H1 (cell line): ENCODE measurements at regions not wholly inside any gene's neighbourhood (a gene's known extent, or its start where the extent isn't known, plus 50 kb on each side); places are given as distances from the start of the nearest gene placed in this dataset.

Source experiments
- CTCF ChIA-PET: fragments of 300-600 bp; sonication (Branson Sonifier 250); formaldehyde crosslinking; loops from one replicate; lab custom pipeline; 2021; ENCODE audit not compliant: partially characterized antibody; lab: Charles Lee
- POLR2A ChIA-PET: fragments of 300-600 bp; sonication (Branson Sonifier 250); formaldehyde crosslinking; loops from one replicate; lab custom pipeline; 2021; ENCODE audit warnings: inconsistent platforms; ENCODE audit not compliant: partially characterized antibody; lab: Charles Lee
- DNase-seq, 2 experiments: peaks; one replicate each; pipeline versions ENCODE4 v3.0.0 to v3.0.0-alpha.2; 2010 to 2022; ENCODE audit warnings: low spot score in 2 of 2, low read depth in 1 of 2, mixed read lengths in 1 of 2
- FAIRE-seq: peaks from 2 replicates; lab custom pipeline; 2011; peaks lifted over from hg19 to GRCh38; lab: Jason Lieb, UNC
- H2AFZ ChIP-seq: 2 replicates; pipeline ENCODE4 v1.8.1; 2012; ENCODE audit warnings: low read length, inconsistent platforms
- H2AK5ac ChIP-seq: 2 replicates; pipeline ENCODE4 v1.6.1; 2013; ENCODE audit warnings: low read depth, low read length
- H2BK120ac ChIP-seq: replicated peaks from 2 replicates; pipeline ENCODE3; 2013; ENCODE audit warnings: low read depth, low read length, inconsistent platforms
- H2BK12ac ChIP-seq: 2 replicates; pipeline ENCODE4 v1.6.1; 2013; ENCODE audit warnings: low read depth, low read length
- H2BK15ac ChIP-seq: 2 replicates; pipeline ENCODE4 v1.6.1; 2013; ENCODE audit warnings: low read length
- H2BK20ac ChIP-seq: 2 replicates; pipeline ENCODE4 v1.6.1; 2013; ENCODE audit warnings: low read length
- H2BK5ac ChIP-seq: 2 replicates; pipeline ENCODE4 v1.6.1; 2013; ENCODE audit warnings: low read depth, low read length
- H3K14ac ChIP-seq: 2 replicates; pipeline ENCODE4 v1.6.1; 2013; ENCODE audit warnings: inconsistent platforms; ENCODE audit not compliant: insufficient read length
- H3K18ac ChIP-seq: 2 replicates; pipeline ENCODE4 v1.6.1; 2013; ENCODE audit warnings: low read length; ENCODE audit errors: extremely low read depth
- H3K23ac ChIP-seq: 2 replicates; pipeline ENCODE4 v1.6.1; 2013; ENCODE audit warnings: inconsistent platforms; ENCODE audit not compliant: insufficient read length
- H3K23me2 ChIP-seq: 2 replicates; pipeline ENCODE4 v1.6.1; 2013; ENCODE audit warnings: low read depth, low read length
- H3K27ac ChIP-seq: 2 replicates; pipeline ENCODE4 v1.6.1; 2011; ENCODE audit warnings: low read depth, low read length, inconsistent platforms
- H3K27me3 ChIP-seq, 4 experiments: replicated peaks in 1 of 4; 1 replicate in 1 of 4; 2 replicates in 3 of 4; pipeline versions ENCODE4 v1.6.1 to v1.8.1; 2011 to 2013; ENCODE audit warnings: low read length in 3 of 4, mild to moderate bottlenecking in 3 of 4, inconsistent platforms in 2 of 4, mixed read lengths in 2 of 4, moderate library complexity in 1 of 4; ENCODE audit not compliant: control insufficient read depth in 3 of 4, insufficient read depth in 3 of 4; ENCODE audit errors: extremely low read depth in 1 of 4
- H3K36me3 ChIP-seq, 4 experiments: 2 replicates each; pipeline versions ENCODE4 v1.6.1 to v1.8.1; 2011 to 2013; ENCODE audit warnings: mild to moderate bottlenecking in 4 of 4, low read length in 3 of 4, moderate library complexity in 2 of 4, control low read depth in 1 of 4, inconsistent platforms in 1 of 4; ENCODE audit not compliant: insufficient read depth in 4 of 4, control insufficient read depth in 2 of 4
- H3K4ac ChIP-seq: replicated peaks from 2 replicates; pipeline ENCODE3; 2013; ENCODE audit warnings: low read length, low read depth, mixed read lengths, inconsistent platforms; ENCODE audit not compliant: insufficient read length
- H3K4me1 ChIP-seq, 4 experiments: replicated peaks in 1 of 4; 1 replicate in 1 of 4; 2 replicates in 3 of 4; pipeline versions ENCODE4 v1.6.1 to v1.8.1; 2011 to 2013; ENCODE audit warnings: low read length in 3 of 4, inconsistent platforms in 2 of 4, mixed read lengths in 1 of 4; ENCODE audit not compliant: insufficient read depth in 4 of 4, control insufficient read depth in 3 of 4
- H3K4me2 ChIP-seq, 2 experiments: 2 replicates each; pipeline versions ENCODE4 v1.6.1 to v1.8.1; 2011 to 2013; ENCODE audit warnings: low read depth in 2 of 2, low read length in 2 of 2, control low read depth in 1 of 2, inconsistent platforms in 1 of 2, mild to moderate bottlenecking in 1 of 2; ENCODE audit not compliant: insufficient read depth in 1 of 2
- H3K4me3 ChIP-seq, 4 experiments: fragments of 200-600, 300-600 bp in 1 of 4; sonication (generic), shearing (Covaris generic), sonication (Bioruptor Twin) in 1 of 4; 2 replicates each; pipeline versions ENCODE4 v1.5.1 to v1.8.1; 2011 to 2016; ENCODE audit warnings: low read length in 4 of 4, low read depth in 3 of 4, control low read depth in 2 of 4, inconsistent platforms in 2 of 4, mild to moderate bottlenecking in 2 of 4, mixed read lengths in 1 of 4, moderate library complexity in 1 of 4; ENCODE audit not compliant: insufficient read depth in 2 of 4; ENCODE audit errors: extremely low read depth in 1 of 4
- H3K56ac ChIP-seq: replicated peaks from 2 replicates; pipeline ENCODE3; 2013; ENCODE audit warnings: low read depth, mild to moderate bottlenecking, mixed read lengths, low read length, inconsistent platforms; ENCODE audit not compliant: insufficient read length
- H3K79me1 ChIP-seq: 2 replicates; pipeline ENCODE4 v1.6.1; 2013; ENCODE audit warnings: low read depth, low read length, control low read depth
- H3K79me2 ChIP-seq, 2 experiments: 2 replicates each; pipeline versions ENCODE4 v1.6.1 to v1.8.1; 2012 to 2013; ENCODE audit warnings: low read length in 2 of 2, mild to moderate bottlenecking in 2 of 2, inconsistent platforms in 1 of 2; ENCODE audit not compliant: insufficient read depth in 2 of 2, control insufficient read depth in 1 of 2
- H3K9ac ChIP-seq, 4 experiments: replicated peaks in 1 of 4; 1 replicate in 1 of 4; 2 replicates in 3 of 4; pipeline versions ENCODE4 v1.6.1 to v1.8.1; 2011 to 2013; ENCODE audit warnings: low read depth in 3 of 4, low read length in 3 of 4, control low read depth in 2 of 4, mild to moderate bottlenecking in 2 of 4, moderate library complexity in 2 of 4, inconsistent platforms in 1 of 4; ENCODE audit errors: extremely low read depth in 1 of 4
- H3K9me3 ChIP-seq, 2 experiments: 2 replicates each; pipeline versions ENCODE4 v1.6.1 to v1.8.1; 2012 to 2013; ENCODE audit warnings: mild to moderate bottlenecking in 2 of 2, moderate library complexity in 2 of 2, control low read depth in 1 of 2, inconsistent platforms in 1 of 2, low read depth in 1 of 2, low read length in 1 of 2, mixed read lengths in 1 of 2; ENCODE audit not compliant: insufficient read depth in 2 of 2
- H4K20me1 ChIP-seq, 2 experiments: replicated peaks in 1 of 2; 2 replicates each; pipeline versions ENCODE3 to v1.8.1; 2011 to 2013; ENCODE audit warnings: inconsistent platforms in 2 of 2, low read length in 2 of 2, mild to moderate bottlenecking in 1 of 2; ENCODE audit not compliant: insufficient read depth in 2 of 2, control insufficient read depth in 1 of 2
- H4K5ac ChIP-seq: 2 replicates; pipeline ENCODE4 v1.6.1; 2013; ENCODE audit warnings: low read length, low read depth, mixed read lengths, inconsistent platforms; ENCODE audit not compliant: insufficient read length
- H4K8ac ChIP-seq: 2 replicates; pipeline ENCODE4 v1.8.0; 2013; ENCODE audit warnings: mild to moderate bottlenecking, moderate library complexity, low read length, inconsistent platforms; ENCODE audit not compliant: insufficient read depth; ENCODE audit errors: extremely low read depth
- H4K91ac ChIP-seq: replicated peaks from 2 replicates; pipeline ENCODE3; 2013; ENCODE audit warnings: low read length, mixed read lengths, inconsistent platforms; ENCODE audit not compliant: insufficient read length
- ASH2L ChIP-seq: fragments of 200-600, 300-600 bp; sonication (generic); IDR thresholded peaks from one replicate; pipeline ENCODE4 v1.7.1; 2017; ENCODE audit warnings: low read length
- CHD1 ChIP-seq: IDR thresholded peaks from 2 replicates; pipeline ENCODE4 v1.6.1; 2012; ENCODE audit warnings: low read depth, low read length, improper control_type of control experiment
- EGR1 ChIP-seq: IDR thresholded peaks from 2 replicates; pipeline ENCODE4 v1.6.1; 2011; ENCODE audit warnings: low read depth, low read length, borderline replicate concordance
- KDM1A ChIP-seq: fragments of 200-600, 300-600 bp; sonication (generic); IDR thresholded peaks from 2 replicates; pipeline ENCODE4 v1.7.1; 2016; ENCODE audit warnings: mild to moderate bottlenecking, low read length, borderline replicate concordance
- RBBP5 ChIP-seq: IDR thresholded peaks from 2 replicates; pipeline ENCODE4 v1.7.1; 2012; ENCODE audit warnings: low read depth, mild to moderate bottlenecking, inconsistent platforms, low read length, moderate library complexity, borderline replicate concordance
- RFX5 ChIP-seq: IDR thresholded peaks from 2 replicates; pipeline ENCODE4 v1.6.1; 2011; ENCODE audit warnings: low read depth, low read length, improper control_type of control experiment, borderline replicate concordance
- RNF2 ChIP-seq: fragments of 200-900, 300-1000 bp; sonication (generic); IDR thresholded peaks from 2 replicates; pipeline ENCODE4 v1.7.1; 2016; ENCODE audit warnings: borderline replicate concordance, low read depth, mild to moderate bottlenecking, antibody characterized with exemption, low read length; ENCODE audit not compliant: poor library complexity, severe bottlenecking; ENCODE audit errors: missing control alignments
- SP1 ChIP-seq: IDR thresholded peaks from 2 replicates; pipeline ENCODE4 v1.6.1; 2011; ENCODE audit warnings: low read depth, low read length
- SP2 ChIP-seq: IDR thresholded peaks from 2 replicates; pipeline ENCODE4 v1.6.1; 2012; ENCODE audit warnings: mild to moderate bottlenecking, low read length, inconsistent platforms
- SP4 ChIP-seq: IDR thresholded peaks from 2 replicates; pipeline ENCODE4 v1.6.1; 2012; ENCODE audit warnings: low read length, inconsistent platforms
- TBP ChIP-seq: IDR thresholded peaks from 2 replicates; pipeline ENCODE4 v1.6.1; 2011; ENCODE audit warnings: low read depth, low read length, improper control_type of control experiment
- TCF12 ChIP-seq: IDR thresholded peaks from 2 replicates; pipeline ENCODE4 v1.6.1; 2011; ENCODE audit warnings: low read depth, mild to moderate bottlenecking, low read length
- TEAD4 ChIP-seq: IDR thresholded peaks from 2 replicates; pipeline ENCODE4 v1.6.1; 2012; ENCODE audit warnings: low read depth, low read length, inconsistent platforms, mixed read lengths
- YY1 ChIP-seq: IDR thresholded peaks from 2 replicates; pipeline ENCODE4 v1.6.1; 2011; ENCODE audit warnings: low read depth, mild to moderate bottlenecking, low read length
- ZNF274 ChIP-seq: IDR thresholded peaks from 2 replicates; pipeline ENCODE4 v1.7.0; 2012; ENCODE audit warnings: low read length, borderline replicate concordance; ENCODE audit errors: extremely low read depth
- WGBS, 2 experiments: shearing (Covaris generic) in 1 of 2; methylation state at CpG; one replicate each; pipeline versions ENCODE4 v1.1.6 to v1.1.7; 2013 to 2015; ENCODE audit warnings: low lambda C conversion rate in 2 of 2, mixed read lengths in 2 of 2, inconsistent platforms in 1 of 2, low coverage in 1 of 2, missing lambda C conversion rate in 1 of 2; ENCODE audit not compliant: insufficient replicate concordance in 2 of 2, insufficient coverage in 1 of 2, insufficient read length in 1 of 2; ENCODE audit errors: extremely low coverage in 1 of 2, missing lambda C conversion rate in 1 of 2; 5-methylcytosine and 5-hydroxymethylcytosine counted together

- no peak overlapping the region for H3K9ac ChIP-seq
- H3K4me1 ChIP-seq, result no peaks in the 10 kb centered on the region
- no peaks in the 10 kb centered on the region for H4K20me1 ChIP-seq
- H2AFZ ChIP-seq, result no peak overlapping the region
- no peak overlapping the region for H3K4me2 ChIP-seq
- no peaks in the 10 kb centered on the region for H3K36me3 ChIP-seq
- H4K91ac ChIP-seq, result no peak overlapping the region
- no peak for DNase-seq
- H2BK5ac ChIP-seq, result no peak overlapping the region
- WGBS, 2 experiments, result 93% methylated on average over 1 of the region's 1 CpG; no CpG with 5 or more reads in 1 of the 2 experiments
- no peak overlapping the region for H3K4ac ChIP-seq
- H2BK15ac ChIP-seq, result no peak overlapping the region
- H3K9me3 ChIP-seq, result no peaks in the 10 kb centered on the region
- H3K4me3 ChIP-seq, result no peak overlapping the region
- no peak overlapping the region for H4K8ac ChIP-seq
- POLR2A ChIA-PET, result no interaction called here
- H3K27me3 ChIP-seq, result peaks cover 0 to 1% (median 0%) of the 10 kb centered on the region in 4 experiments; a peak in 1 of 7 replicates
- no peaks in the 10 kb centered on the region for H3K79me1 ChIP-seq
- H3K18ac ChIP-seq, result no peak overlapping the region
- no peak overlapping the region for H4K5ac ChIP-seq
- no peak overlapping the region for H2BK12ac ChIP-seq
- CTCF ChIA-PET, result interaction anchor here (0.8 kb wide), 1 partner anchor 91 kb away, joined by 3 read pairs; no protein-coding TSS in a partner anchor
- no peak overlapping the region for H3K14ac ChIP-seq
- no peak overlapping the region for H2AK5ac ChIP-seq
- no peaks in the 10 kb centered on the region for H3K23me2 ChIP-seq
- H3K27ac ChIP-seq, result no peak overlapping the region
- TF ChIP-seq RBBP5 (no peak), ZNF274 (no peak), RFX5 (no peak), SP2 (no peak), TBP (no peak), ASH2L (no peak), KDM1A (no peak), YY1 (no peak), EGR1 (no peak), SP4 (no peak), CHD1 (no peak), RNF2 (no peak), TCF12 (no peak), SP1 (no peak), TEAD4 (no peak)
- FAIRE-seq, result no peak
- no peak overlapping the region for H2BK120ac ChIP-seq
- no peak overlapping the region for H3K56ac ChIP-seq
- no peak overlapping the region for H3K23ac ChIP-seq
- H3K79me2 ChIP-seq, result no peaks in the 10 kb centered on the region
- H2BK20ac ChIP-seq, result no peak overlapping the region
Measured at GRCh38 chr11:30683176-30683575, 97.0 kb upstream of the MPPED2 start.
